Spleen (tissue), 11 donors: ENCODE measurements at regions not wholly inside any gene's neighbourhood (a gene's known extent, or its start where the extent isn't known, plus 50 kb on each side); places are given as distances from the start of the nearest gene placed in this dataset.

ENCODE experiments used
- DNase-seq: peaks from one replicate; pipeline ENCODE4 v3.0.0-alpha.2; 2020
- H3K27ac ChIP-seq, 8 donors: fragments of 200-600 bp; sonication (generic) in 7 of 8; 1 replicate in 4 of 8; 2 replicates in 4 of 8; pipeline versions ENCODE4 v1.5.0 to v1.8.0; 2016 to 2021; ENCODE audit warnings: inconsistent platforms in 4 of 8, mild to moderate bottlenecking in 4 of 8, moderate library complexity in 1 of 8
- H3K27me3 ChIP-seq, 7 donors: fragments of 200-600 bp; sonication (generic) in 6 of 7; replicated peaks in 1 of 7; 1 replicate in 4 of 7; 2 replicates in 3 of 7; pipeline versions ENCODE4 v1.5.0 to v1.8.0; 2016 to 2021; ENCODE audit warnings: inconsistent platforms in 3 of 7, mild to moderate bottlenecking in 1 of 7
- H3K36me3 ChIP-seq, 6 donors: fragments of 200-600 bp; sonication (generic) in 5 of 6; 1 replicate in 4 of 6; 2 replicates in 2 of 6; pipeline versions ENCODE4 v1.5.0 to v1.8.0; 2016 to 2021; ENCODE audit warnings: inconsistent platforms in 2 of 6
- H3K4me1 ChIP-seq, 6 donors: fragments of 200-600 bp; sonication (generic) in 5 of 6; 1 replicate in 3 of 6; 2 replicates in 3 of 6; pipeline versions ENCODE4 v1.5.0 to v1.8.0; 2016 to 2021; ENCODE audit warnings: inconsistent platforms in 3 of 6
- H3K4me3 ChIP-seq, 8 donors: fragments of 200-600 bp; sonication (generic) in 7 of 8; 1 replicate in 4 of 8; 2 replicates in 4 of 8; pipeline versions ENCODE4 v1.5.0 to v1.8.0; 2016 to 2021; ENCODE audit warnings: inconsistent platforms in 4 of 8, mild to moderate bottlenecking in 4 of 8, moderate library complexity in 2 of 8
- H3K9me3 ChIP-seq, 8 donors: fragments of 200-600 bp; sonication (generic) in 7 of 8; 1 replicate in 4 of 8; 2 replicates in 4 of 8; pipeline versions ENCODE4 v1.5.0 to v1.8.0; 2016 to 2021; ENCODE audit warnings: inconsistent platforms in 4 of 8
- CTCF ChIP-seq, 11 experiments: fragments of 200-600 bp in 7 of 11; fragments of 450-650 bp in 4 of 11; sonication (generic) in 4 of 11; IDR thresholded peaks in 8 of 11; conservative IDR thresholded peaks in 3 of 11; 1 replicate in 7 of 11; 2 replicates in 4 of 11; pipeline versions ENCODE4 v1.4.0 to v1.8.0; 2016 to 2021; ENCODE audit warnings: antibody characterized with exemption in 11 of 11, inconsistent platforms in 4 of 11, mild to moderate bottlenecking in 1 of 11
- POLR2A ChIP-seq, 3 donors: fragments of 450-650 bp; IDR thresholded peaks; one replicate each; pipeline ENCODE4 v1.5.1; 2017; ENCODE audit warnings: antibody characterized with exemption in 3 of 3, mild to moderate bottlenecking in 1 of 3
- POLR2AphosphoS5 ChIP-seq, 3 donors: sonication (generic); formaldehyde crosslinking; IDR thresholded peaks; one replicate each; pipeline ENCODE4 v1.5.1; 2017; ENCODE audit warnings: antibody characterized with exemption in 3 of 3
- whole genome bisulfite sequencing, 5 donors: extraction: QIAGEN DNeasy Blood & Tissue Kit in 3 of 5; methylation state at CpG; one replicate each; pipeline versions ENCODE4 v1.1.5 to v1.1.7; 2013 to 2018; 5-methylcytosine and 5-hydroxymethylcytosine counted together
- intact Hi-C: fragments of 100-400 bp; cut with DNase I; formaldehyde crosslinking; loops from one replicate; pipeline ENCODE4 v1.15.0; 2023; ENCODE audit warnings: low total_unique reads
- donor health status: healthy with polysubstance abuse.
- donor health status: DM: no; HTN: no; CAD: no; lungs with moderate emphysema.
- donor health status: DM: no; HTN: no; CAD: no.
- donor health status: Bipolar disorder and iron deficiency.
- donor health status: healthy.
- donor health status: DM: no; HTN: no; CAD: no.
- donor health status: DM: yes; HTN: yes; CAD: no.

DNA sequence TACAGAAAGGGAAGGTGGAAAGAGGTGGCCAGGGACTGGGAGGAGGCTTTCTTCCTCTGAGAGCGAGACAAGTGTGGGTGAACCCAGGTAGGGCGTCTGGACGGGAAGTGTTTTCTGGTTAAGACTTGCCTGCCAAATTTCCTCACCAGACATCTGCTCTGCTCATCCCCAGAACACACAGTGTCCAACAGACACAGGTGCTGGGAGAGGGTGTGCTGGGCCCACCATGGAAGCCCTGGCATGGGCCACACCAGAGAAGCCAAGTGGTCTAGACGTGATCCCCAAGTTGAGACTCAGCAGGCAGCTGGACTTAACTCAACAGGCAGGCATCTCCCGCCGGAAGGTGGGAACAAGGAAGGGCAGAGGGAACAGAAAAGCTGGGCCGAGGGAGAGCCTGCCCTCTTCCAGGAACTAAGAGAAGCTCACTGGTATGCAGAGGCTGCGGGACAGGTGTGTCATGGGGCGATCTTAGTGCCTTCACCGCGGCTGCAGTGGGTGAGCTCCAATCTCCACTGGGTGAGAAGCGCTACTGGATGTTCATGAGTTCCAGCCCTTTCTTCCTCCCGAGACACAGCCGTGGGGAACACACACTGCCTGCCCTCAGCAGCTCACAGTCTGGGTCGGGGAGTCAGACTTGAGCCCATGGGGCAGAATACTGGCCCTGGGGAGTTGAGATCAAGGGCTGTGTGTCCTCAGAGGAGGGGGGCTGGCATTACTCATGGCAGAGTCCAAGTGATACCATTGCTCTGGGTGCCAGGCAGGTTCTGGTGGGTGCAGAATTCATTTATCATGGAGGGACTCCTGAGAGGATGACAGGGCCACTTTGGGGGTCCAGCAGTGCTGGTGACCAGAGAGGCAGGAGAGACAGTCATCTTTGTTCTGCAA lies 110.2 kb downstream of the CPZ start:
- Histone ChIP-seq H3K27ac (no peak overlapping the region), H3K27me3 (peaks cover 0 to 91% (median 3%) of the 10 kb centered on the region in 7 donors), H3K9me3 (peaks cover 0 to 3% (median 0%) of the 10 kb centered on the region in 8 donors), H3K36me3 (no peaks in the 10 kb centered on the region), H3K4me3 (no peak overlapping the region), H3K4me1 (no peaks in the 10 kb centered on the region)
- intact Hi-C loops: no loop called here
- WGBS, 5 donors: 70 to 77% (median 73%) methylated on average over 11 to 15 of the region's 15 CpGs
- DNase-seq: peak; percentile 64
- TF ChIP-seq POLR2AphosphoS5 (IDR thresholded peaks at IDR 0.05): no peak
- TF ChIP-seq CTCF (IDR thresholded peaks at IDR 0.05 in 8 of 11, conservative IDR thresholded peaks at IDR 0.05 in 3 of 11): no peak
- no peak for TF ChIP-seq POLR2A (IDR thresholded peaks at IDR 0.05)

- no peak overlapping the region for H3K4me3 ChIP-seq
- no peaks in the 10 kb centered on the region for H3K4me1 ChIP-seq
- H3K27ac ChIP-seq: no peak overlapping the region
- 60 to 77% (median 67%) methylated on average over 7 to 10 of the region's 10 CpGs for WGBS, 5 donors
- peak; percentile 56 for DNase-seq
- H3K27me3 ChIP-seq: peaks cover 0 to 88% (median 3%) of the 10 kb centered on the region in 7 donors
- peaks cover 0 to 10% (median 0%) of the 10 kb centered on the region in 8 donors for H3K9me3 ChIP-seq
- TF ChIP-seq POLR2A (IDR thresholded peaks at IDR 0.05): no peak
- TF ChIP-seq POLR2AphosphoS5 (IDR thresholded peaks at IDR 0.05): no peak
- no peak for TF ChIP-seq CTCF (IDR thresholded peaks at IDR 0.05 in 8 of 11, conservative IDR thresholded peaks at IDR 0.05 in 3 of 11)
- no peaks in the 10 kb centered on the region for H3K36me3 ChIP-seq
- intact Hi-C loops: no loop called here
Observed at GRCh38 chr4:8702020-8702495, 109.5 kb downstream of the CPZ start.

GRCh38 chr4:8701126-8702019 lies 108.8 kb downstream of the CPZ start:
- DNase-seq: peak; percentile 63
- H3K27me3 ChIP-seq: peaks cover 0 to 87% (median 3%) of the 10 kb centered on the region in 7 donors
- H3K4me1 ChIP-seq: no peaks in the 10 kb centered on the region
- H3K27ac ChIP-seq: no peak overlapping the region
- intact Hi-C loops: no loop called here
- H3K9me3 ChIP-seq: peaks cover 0 to 10% (median 0%) of the 10 kb centered on the region in 8 donors
- TF ChIP-seq CTCF (IDR thresholded peaks at IDR 0.05 in 8 of 11, conservative IDR thresholded peaks at IDR 0.05 in 3 of 11): no peak
- no peak for TF ChIP-seq POLR2AphosphoS5 (IDR thresholded peaks at IDR 0.05)
- no peak for TF ChIP-seq POLR2A (IDR thresholded peaks at IDR 0.05)
- H3K4me3 ChIP-seq: no peak overlapping the region
- 66 to 76% (median 72%) methylated on average over 14 to 22 of the region's 22 CpGs for WGBS, 5 donors
- no peaks in the 10 kb centered on the region for H3K36me3 ChIP-seq
